ENCODE measurements at regions not wholly inside any gene's neighbourhood (a gene's known extent, or its start where the extent isn't known, plus 50 kb on each side); places are given as distances from the start of the nearest gene placed in this dataset.

DNA sequence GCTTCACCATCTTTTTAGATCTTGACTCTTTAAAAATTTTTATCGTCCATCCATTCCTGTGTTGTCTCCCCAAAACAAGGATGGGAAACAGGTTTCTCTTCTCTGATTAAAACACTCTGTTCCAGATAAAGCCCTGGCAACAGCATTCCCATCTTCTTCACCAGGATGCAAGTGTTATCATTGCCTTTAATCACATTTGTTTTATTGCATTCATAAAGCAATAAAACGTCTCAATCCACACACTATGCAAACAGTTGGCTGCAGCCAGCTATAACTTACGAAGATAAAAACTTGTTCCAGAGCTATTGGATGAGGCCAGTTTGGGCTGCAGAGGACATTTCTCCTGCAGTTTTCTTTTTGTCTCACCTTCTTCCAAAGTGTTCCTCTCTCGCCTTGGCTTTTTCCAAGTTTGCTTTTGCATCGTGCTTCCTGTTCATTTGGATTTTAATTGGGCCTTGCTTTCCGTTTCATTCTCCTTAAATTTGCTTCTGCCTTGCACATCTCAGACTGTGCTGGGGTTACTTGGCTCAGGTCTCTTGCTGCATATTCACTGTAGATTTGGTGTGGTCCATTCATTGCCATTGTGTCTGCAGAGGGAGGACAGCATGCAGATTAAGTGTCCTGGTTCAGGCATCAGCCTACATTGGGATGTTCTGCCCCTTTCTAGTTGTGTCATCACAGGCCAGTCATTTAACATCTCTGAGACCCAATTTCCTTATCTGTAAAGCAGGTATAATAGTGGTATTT lies 136.5 kb upstream of the LIFR start:
- no peak for TF ChIP-seq CTCF (IDR thresholded peaks at IDR 0.05; ENCODE audit: low read depth, low read length)
- TF ChIP-seq POLR2A (IDR thresholded peaks at IDR 0.05; ENCODE audit: extremely low read depth, insufficient read length): no peak

All from NB4 (cell line).